ENCODE measurements at regions not wholly inside any gene's neighbourhood (a gene's known extent, or its start where the extent isn't known, plus 50 kb on each side); places are given as distances from the start of the nearest gene placed in this dataset.

DNA sequence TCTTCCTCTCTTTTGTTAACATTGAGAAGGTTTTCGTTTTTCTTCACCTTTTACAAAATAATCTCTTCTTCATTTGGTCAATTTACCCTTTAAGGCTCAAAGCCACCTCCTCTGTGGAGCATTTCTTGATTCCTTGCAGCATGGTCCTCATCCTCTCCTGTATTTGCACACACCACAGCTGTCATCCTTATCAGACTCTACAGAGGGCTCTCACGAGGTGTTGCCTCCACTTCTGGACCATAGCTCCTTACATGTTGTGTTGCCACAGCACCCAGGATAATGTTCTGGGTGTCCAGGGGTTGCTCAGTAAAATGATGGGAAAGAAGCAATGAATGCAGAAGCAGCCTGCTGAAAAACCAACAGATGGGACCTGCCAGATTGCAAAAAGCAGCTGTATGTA is 192.8 kb downstream of the SH2D4B start:
- TF ChIP-seq, protein P1, sequence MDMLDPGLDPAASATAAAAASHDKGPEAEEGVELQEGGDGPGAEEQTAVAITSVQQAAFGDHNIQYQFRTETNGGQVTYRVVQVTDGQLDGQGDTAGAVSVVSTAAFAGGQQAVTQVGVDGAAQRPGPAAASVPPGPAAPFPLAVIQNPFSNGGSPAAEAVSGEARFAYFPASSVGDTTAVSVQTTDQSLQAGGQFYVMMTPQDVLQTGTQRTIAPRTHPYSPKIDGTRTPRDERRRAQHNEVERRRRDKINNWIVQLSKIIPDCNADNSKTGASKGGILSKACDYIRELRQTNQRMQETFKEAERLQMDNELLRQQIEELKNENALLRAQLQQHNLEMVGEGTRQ (IDR thresholded peaks at IDR 0.05; ENCODE audit: borderline replicate concordance, low read depth, low read length): no peak
- TF ChIP-seq, protein P2, sequence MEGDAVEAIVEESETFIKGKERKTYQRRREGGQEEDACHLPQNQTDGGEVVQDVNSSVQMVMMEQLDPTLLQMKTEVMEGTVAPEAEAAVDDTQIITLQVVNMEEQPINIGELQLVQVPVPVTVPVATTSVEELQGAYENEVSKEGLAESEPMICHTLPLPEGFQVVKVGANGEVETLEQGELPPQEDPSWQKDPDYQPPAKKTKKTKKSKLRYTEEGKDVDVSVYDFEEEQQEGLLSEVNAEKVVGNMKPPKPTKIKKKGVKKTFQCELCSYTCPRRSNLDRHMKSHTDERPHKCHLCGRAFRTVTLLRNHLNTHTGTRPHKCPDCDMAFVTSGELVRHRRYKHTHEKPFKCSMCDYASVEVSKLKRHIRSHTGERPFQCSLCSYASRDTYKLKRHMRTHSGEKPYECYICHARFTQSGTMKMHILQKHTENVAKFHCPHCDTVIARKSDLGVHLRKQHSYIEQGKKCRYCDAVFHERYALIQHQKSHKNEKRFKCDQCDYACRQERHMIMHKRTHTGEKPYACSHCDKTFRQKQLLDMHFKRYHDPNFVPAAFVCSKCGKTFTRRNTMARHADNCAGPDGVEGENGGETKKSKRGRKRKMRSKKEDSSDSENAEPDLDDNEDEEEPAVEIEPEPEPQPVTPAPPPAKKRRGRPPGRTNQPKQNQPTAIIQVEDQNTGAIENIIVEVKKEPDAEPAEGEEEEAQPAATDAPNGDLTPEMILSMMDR (IDR thresholded peaks at IDR 0.05): no peak
- no peak for TF ChIP-seq EZH2phosphoT487 (IDR thresholded peaks at IDR 0.05; ENCODE audit: borderline replicate concordance, low read depth)
- TF ChIP-seq CHD2 (IDR thresholded peaks at IDR 0.05; ENCODE audit: low read length, partially characterized antibody): no peak
- no peak for TF ChIP-seq MEF2A (IDR thresholded peaks at IDR 0.05; ENCODE audit: borderline replicate concordance, low read depth)
- no peak for TF ChIP-seq MAX (IDR thresholded peaks at IDR 0.05; ENCODE audit: low read depth)
- no peak for TF ChIP-seq POLR2AphosphoS5 (IDR thresholded peaks at IDR 0.05; ENCODE audit: low read depth, low read length)
- TF ChIP-seq TAF1 (IDR thresholded peaks at IDR 0.05; ENCODE audit: borderline replicate concordance, low read depth, low read length): no peak
